Activated T-cell treated with anti-CD3 and anti-CD28 coated beads, Interleukin-2, amount 50 U/mL, for 72 hours (primary cell): ENCODE measurements at regions not wholly inside any gene's neighbourhood (a gene's known extent, or its start where the extent isn't known, plus 50 kb on each side); places are given as distances from the start of the nearest gene placed in this dataset.

ENCODE experiments used
- ATAC-seq, 2 donors: fragments of 150-1000 bp; cut with Tn5 transposase; replicated peaks in 1 of 2; 2 replicates each; pipeline ENCODE4 v1.10.0; 2021; ENCODE audit warnings: moderate library complexity in 2 of 2, mild to moderate bottlenecking in 1 of 2
- DNase-seq, 2 donors: peaks; one replicate each; pipeline ENCODE4 v3.0.0; 2021 to 2022; ENCODE audit warnings: mixed read lengths in 1 of 2
- H3K27ac Mint-ChIP-seq: one replicate; pipeline ENCODE4 v1.8.0; 2022; ENCODE audit warnings: mild to moderate bottlenecking, moderate library complexity, mixed read lengths
- H3K27me3 Mint-ChIP-seq: one replicate; pipeline ENCODE4 v1.8.0; 2022; ENCODE audit warnings: low read depth, mixed read lengths
- H3K36me3 Mint-ChIP-seq, 2 donors: one replicate each; pipeline ENCODE4 v1.8.0; 2022; ENCODE audit warnings: mixed read lengths in 2 of 2, mild to moderate bottlenecking in 1 of 2; ENCODE audit not compliant: insufficient read depth in 2 of 2
- H3K4me1 Mint-ChIP-seq: one replicate; pipeline ENCODE4 v1.8.0; 2022; ENCODE audit warnings: low read depth, mixed read lengths
- H3K4me3 Mint-ChIP-seq, 2 donors: one replicate each; pipeline ENCODE4 v1.8.0; 2022; ENCODE audit warnings: mild to moderate bottlenecking in 2 of 2, mixed read lengths in 2 of 2, moderate library complexity in 2 of 2
- H3K9me3 Mint-ChIP-seq, 2 donors: one replicate each; pipeline ENCODE4 v1.8.0; 2022; ENCODE audit warnings: mixed read lengths in 2 of 2

DNA sequence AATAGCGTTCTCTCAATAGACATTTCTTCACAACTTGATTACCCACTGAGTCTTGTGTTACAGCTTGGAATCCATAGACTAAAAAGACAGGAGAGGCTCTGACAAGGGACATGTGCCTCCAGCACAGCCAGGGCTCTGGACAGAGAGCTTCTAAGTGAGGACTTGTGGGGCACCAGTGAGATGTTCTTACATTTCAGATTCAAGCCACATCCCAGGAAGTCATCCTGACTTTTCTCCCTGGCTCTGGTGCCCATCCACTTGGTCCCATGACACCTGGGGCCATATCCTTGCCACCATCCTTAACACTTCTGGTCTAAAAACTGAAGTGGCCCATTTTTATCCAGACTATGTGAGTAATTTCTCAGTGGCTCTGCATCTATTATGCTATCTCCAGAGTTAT, 440.1 kb downstream of the TCERG1L start:
- H3K27me3 Mint-ChIP-seq: no peaks in the 10 kb centered on the region
- no peak for ATAC-seq
- H3K9me3 Mint-ChIP-seq: peaks cover 0 to 2% of the 10 kb centered on the region in 2 donors
- no peaks in the 10 kb centered on the region for H3K36me3 Mint-ChIP-seq
- DNase-seq: no peak
- H3K27ac Mint-ChIP-seq: no peak overlapping the region
- no peaks in the 10 kb centered on the region for H3K4me1 Mint-ChIP-seq
- H3K4me3 Mint-ChIP-seq: no peak overlapping the region

DNA sequence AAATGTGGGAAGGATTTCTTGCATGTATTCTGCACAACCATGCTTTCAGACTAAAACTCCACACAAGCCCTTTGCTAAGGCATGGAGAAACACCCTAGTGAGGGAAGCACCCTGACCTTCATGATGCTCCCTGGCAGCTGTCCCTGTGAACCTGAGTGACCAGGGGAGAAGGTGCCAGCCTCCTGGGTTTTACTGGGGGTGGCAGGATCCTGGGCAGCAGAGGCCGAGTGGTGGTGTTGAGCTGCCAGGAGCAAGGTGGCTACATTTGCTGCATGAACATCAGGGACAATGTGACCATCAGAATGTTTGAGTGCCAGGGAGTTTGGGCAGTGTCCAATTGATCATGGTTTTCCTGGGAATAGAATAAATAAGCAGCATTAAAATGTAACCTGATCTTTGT, 437.9 kb downstream of the TCERG1L start:
- no peak for DNase-seq
- Mint-ChIP-seq H3K27me3 (no peaks in the 10 kb centered on the region), H3K4me1 (no peaks in the 10 kb centered on the region), H3K9me3 (peaks cover 0 to 4% of the 10 kb centered on the region in 2 donors), H3K36me3 (no peaks in the 10 kb centered on the region), H3K4me3 (no peak overlapping the region), H3K27ac (no peak overlapping the region)
- ATAC-seq: no peak

DNA sequence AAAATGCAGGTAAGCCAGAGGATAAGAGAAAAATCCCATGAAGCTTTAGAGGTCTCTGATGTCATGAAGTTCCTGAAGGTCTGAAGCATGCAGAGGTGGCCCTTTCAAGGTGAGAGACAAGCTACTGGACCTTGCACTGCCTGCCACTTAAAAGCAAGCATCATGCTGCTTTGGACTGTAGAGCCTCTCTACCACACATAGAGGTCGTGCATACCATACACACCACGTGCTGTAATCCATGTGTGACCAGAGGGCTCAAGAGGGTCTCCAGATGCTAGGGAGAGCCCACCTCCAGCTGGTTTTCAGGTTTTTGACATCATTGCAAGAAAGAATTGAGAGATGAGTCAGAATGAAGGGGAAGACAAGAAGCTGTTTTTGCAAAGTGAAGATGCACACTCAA, 436.4 kb downstream of the TCERG1L start:
- Mint-ChIP-seq H3K27ac (no peak overlapping the region), H3K4me1 (no peaks in the 10 kb centered on the region), H3K27me3 (no peaks in the 10 kb centered on the region), H3K36me3 (no peaks in the 10 kb centered on the region), H3K4me3 (no peak overlapping the region), H3K9me3 (peaks cover 0 to 4% of the 10 kb centered on the region in 2 donors)
- DNase-seq (no peak), ATAC-seq (no peak)

DNA sequence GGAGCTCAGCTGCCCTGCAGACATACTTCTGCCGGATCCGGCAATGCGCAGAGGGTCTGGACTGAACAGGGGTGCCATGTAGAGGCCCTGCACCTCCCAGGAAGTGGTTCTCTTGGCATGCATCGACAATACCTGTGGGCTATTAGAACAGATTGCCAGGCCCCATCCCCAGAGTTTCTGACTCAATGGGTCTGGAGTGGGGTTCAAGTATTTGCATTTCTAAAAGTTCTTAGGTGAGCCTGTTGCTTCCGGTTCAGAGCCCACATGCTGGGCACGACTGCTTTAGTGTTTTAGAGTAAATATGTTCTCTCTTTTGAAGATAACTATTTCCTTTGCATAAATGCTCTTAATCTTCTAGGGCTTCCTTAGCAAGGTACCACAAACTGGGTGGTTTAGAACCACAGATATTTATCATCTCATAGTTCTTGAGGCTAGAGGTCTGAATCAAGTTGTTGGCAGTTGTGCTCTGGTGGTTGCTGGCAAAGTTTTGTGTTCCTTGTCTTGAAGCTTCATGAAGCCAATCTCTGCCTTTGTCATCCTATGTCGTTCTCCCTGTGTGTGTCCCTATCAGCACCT, 435.5 kb downstream of the TCERG1L start:
- Mint-ChIP-seq H3K4me1 (no peaks in the 10 kb centered on the region), H3K36me3 (no peaks in the 10 kb centered on the region), H3K4me3 (peak overlapping the region in 1 of 2 donors; percentile 36), H3K27me3 (no peaks in the 10 kb centered on the region), H3K9me3 (peaks cover 0 to 2% of the 10 kb centered on the region in 2 donors), H3K27ac (no peak overlapping the region)
- DNase-seq: no peak
- no peak for ATAC-seq

DNA sequence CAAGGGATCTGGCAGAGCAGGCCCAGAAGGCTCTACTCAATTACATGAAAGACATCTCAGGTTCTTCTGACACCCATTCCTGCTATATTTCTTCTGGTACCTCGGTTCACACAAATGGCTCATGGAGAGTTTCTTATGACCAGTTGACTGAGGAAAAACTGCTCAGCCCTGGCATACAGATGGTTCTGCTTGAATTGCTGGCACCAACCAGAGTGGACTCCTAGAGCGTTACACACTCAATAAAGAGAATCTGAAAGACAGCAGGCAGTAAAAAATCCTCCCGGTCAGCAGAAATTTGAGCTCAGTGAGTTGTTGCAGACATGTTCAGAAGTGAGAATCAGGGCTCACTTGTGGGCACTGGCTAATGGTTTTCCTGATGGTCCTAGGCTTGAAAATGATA, 434.4 kb downstream of the TCERG1L start:
- ATAC-seq (no peak), DNase-seq (no peak)
- Mint-ChIP-seq H3K9me3 (peaks cover 0 to 2% of the 10 kb centered on the region in 2 donors), H3K4me1 (no peaks in the 10 kb centered on the region), H3K4me3 (no peak overlapping the region), H3K27me3 (no peaks in the 10 kb centered on the region), H3K27ac (no peak overlapping the region), H3K36me3 (no peaks in the 10 kb centered on the region)

DNA sequence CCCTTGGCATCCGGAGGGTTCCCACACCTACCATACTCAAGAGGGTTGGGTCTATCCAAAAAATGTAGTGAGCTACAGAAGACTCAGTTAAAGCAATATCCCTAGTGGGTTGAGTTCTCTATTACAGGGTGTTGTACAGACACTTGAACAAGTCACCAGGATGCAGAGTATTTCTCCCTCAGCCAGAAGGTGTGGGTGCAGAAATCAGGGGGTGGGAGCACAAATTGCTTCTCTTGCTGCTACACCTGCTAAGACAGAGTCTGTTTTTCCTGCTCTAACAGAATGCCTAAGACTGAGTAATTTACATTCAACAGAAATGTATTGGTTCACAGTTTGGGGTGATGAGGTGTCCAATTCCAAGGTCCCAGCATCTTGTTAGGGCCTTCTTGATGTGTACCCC, 433.4 kb downstream of the TCERG1L start:
- no peaks in the 10 kb centered on the region for H3K36me3 Mint-ChIP-seq
- no peaks in the 10 kb centered on the region for H3K27me3 Mint-ChIP-seq
- no peak for ATAC-seq
- H3K4me3 Mint-ChIP-seq: no peak overlapping the region
- no peaks in the 10 kb centered on the region for H3K4me1 Mint-ChIP-seq
- H3K9me3 Mint-ChIP-seq: peaks cover 0 to 2% of the 10 kb centered on the region in 2 donors
- DNase-seq: no peak
- no peak overlapping the region for H3K27ac Mint-ChIP-seq

DNA sequence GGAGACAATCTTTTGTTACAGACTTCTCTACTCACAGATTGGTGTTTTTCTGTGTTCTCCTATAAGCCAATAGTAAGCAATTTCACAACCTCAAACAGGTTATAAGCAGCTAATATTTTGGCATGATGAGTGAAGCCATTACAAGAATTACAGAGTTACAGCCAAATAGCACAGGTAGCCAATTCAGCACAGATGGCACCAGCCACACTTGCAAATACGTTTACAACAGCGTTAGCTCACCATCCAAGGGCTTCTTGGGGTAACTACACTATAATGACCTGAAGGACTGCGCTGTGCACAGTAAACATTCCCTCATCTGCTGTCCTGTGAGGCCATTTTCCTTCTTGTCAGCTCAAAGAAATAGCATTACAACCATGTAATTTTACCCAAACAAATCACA, 428.6 kb downstream of the TCERG1L start:
- H3K9me3 Mint-ChIP-seq: no peaks in the 10 kb centered on the region
- no peak overlapping the region for H3K4me3 Mint-ChIP-seq
- peaks cover 0 to 4% of the 10 kb centered on the region in 2 donors for H3K36me3 Mint-ChIP-seq
- ATAC-seq (no peak), DNase-seq (no peak)
- peaks cover 9% of the 10 kb centered on the region for H3K27me3 Mint-ChIP-seq
- H3K4me1 Mint-ChIP-seq: no peaks in the 10 kb centered on the region
- H3K27ac Mint-ChIP-seq: no peak overlapping the region

DNA sequence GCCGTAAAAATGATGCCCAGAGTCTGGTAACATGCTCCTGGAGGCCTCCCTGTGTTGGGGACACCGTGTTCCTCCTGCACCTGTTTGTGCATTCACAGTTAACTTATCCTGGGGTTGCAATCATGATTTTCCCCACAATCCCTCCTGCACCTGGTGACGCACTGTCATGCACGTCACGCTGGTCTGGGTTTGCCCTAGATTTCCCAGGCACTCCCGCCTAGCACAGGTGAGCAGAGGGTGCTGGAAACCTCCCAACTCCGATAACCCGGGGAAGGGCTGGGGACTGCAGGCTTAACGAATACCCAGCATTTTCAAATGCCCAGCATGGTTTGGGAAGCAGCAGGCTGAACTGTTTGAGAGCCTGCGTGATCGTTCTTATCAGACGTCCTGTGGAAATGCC, 427.1 kb downstream of the TCERG1L start:
- DNase-seq (no peak), ATAC-seq (no peak)
- Mint-ChIP-seq H3K4me1 (no peaks in the 10 kb centered on the region), H3K27ac (no peak overlapping the region), H3K9me3 (no peaks in the 10 kb centered on the region), H3K27me3 (peaks cover 9% of the 10 kb centered on the region), H3K36me3 (peaks cover 0 to 4% of the 10 kb centered on the region in 2 donors), H3K4me3 (no peak overlapping the region)

DNA sequence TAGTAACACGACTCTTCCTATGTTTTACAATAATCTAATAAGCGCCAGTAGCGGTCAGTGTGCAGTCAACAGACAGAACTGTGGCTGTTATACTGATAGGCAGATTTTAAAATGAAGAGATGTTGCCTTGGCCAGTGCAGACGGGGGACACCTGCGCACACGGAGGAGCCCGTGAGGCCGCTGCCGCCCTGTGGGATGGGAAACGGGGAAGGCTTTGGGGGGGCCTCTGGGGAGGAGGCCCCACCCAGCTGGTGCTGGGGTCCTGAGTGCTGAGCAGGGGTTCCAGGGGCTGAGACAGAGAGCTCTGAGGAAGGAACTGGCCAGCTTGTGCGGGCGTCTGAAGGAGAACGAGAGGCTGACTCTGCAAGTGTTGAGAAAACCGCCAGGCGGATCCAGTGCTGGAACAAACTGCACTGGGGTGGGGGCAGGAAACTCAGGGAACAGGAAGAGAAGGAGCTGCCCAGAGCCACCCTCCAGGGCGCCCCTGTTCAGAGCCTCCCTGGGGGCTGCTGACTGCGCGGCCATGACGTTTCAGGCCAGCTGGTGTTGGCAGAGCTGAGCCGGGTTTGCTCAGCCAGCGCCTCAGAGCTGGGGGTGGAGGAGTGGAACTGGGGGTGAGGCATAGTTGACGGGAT, 426.4 kb downstream of the TCERG1L start:
- H3K4me1 Mint-ChIP-seq: no peaks in the 10 kb centered on the region
- H3K27me3 Mint-ChIP-seq: peaks cover 9% of the 10 kb centered on the region
- no peak overlapping the region for H3K27ac Mint-ChIP-seq
- DNase-seq (no peak), ATAC-seq (no peak)
- H3K36me3 Mint-ChIP-seq: peaks cover 0 to 4% of the 10 kb centered on the region in 2 donors
- no peak overlapping the region for H3K4me3 Mint-ChIP-seq
- no peaks in the 10 kb centered on the region for H3K9me3 Mint-ChIP-seq

DNA sequence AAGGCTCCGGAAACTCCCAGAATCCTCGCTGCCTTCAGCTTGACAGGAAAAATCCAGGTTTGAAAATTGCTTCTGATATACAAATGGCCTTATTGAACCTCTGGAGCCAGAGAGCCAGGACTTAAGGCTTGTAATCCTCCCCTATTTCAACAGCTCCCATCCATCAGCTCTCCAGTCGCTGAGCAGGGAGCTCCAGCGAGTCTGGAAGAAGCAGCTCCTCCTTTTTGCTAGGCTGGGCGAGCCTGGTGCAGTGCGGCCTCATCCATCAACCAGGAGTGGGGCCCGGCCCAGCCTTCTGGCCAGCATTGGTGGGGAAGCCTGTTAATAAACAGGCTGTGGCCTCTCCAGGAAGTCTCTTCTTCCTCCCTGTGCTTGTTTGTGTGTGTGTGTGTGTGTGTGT, 424.4 kb downstream of the TCERG1L start:
- Mint-ChIP-seq H3K4me3 (no peak overlapping the region), H3K9me3 (no peaks in the 10 kb centered on the region), H3K36me3 (peaks cover 0 to 4% of the 10 kb centered on the region in 2 donors), H3K27ac (no peak overlapping the region), H3K27me3 (peaks cover 9% of the 10 kb centered on the region), H3K4me1 (no peaks in the 10 kb centered on the region)
- no peak for ATAC-seq
- no peak for DNase-seq

DNA sequence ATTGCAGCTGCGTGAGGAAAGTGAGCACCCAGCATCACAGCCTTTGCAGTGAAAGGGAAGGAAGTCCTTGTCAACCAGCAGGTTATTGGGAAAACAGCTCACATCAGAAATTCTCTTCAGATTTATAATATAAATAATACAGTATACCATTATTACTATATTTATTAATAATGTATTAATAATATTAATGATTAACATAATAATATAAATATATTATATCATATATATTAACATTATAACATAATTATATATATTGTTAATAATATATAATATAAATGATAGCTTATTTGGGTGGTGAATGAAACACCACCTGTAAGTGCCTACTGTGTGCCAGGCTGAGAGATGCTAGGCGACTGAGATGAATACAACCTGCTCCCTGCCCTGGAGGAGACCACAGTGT, 423.0 kb downstream of the TCERG1L start:
- ATAC-seq: no peak
- Mint-ChIP-seq H3K27me3 (peaks cover 9% of the 10 kb centered on the region), H3K4me1 (no peaks in the 10 kb centered on the region), H3K27ac (no peak overlapping the region), H3K4me3 (no peak overlapping the region), H3K36me3 (peaks cover 0 to 4% of the 10 kb centered on the region in 2 donors), H3K9me3 (no peaks in the 10 kb centered on the region)
- DNase-seq: no peak

DNA sequence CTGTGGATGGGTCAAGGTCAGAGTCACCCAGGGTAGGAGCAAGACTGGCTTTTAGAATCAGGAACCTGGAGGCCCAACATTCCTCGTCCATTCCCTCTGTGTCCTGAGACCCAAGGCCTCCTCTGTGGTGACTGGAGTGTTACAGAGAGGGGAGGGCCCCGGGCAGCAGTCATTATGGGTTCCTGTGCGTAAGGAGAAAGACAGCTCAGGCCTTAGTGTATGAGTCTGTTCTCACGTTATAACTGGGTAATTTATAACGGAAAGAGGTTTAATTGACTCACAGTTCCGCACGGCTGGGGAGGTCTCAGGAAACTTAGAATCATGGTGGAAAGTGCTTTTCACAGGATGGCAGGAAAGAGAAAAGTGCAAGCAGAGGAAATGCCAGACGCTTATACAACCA, 422.3 kb downstream of the TCERG1L start:
- H3K27ac Mint-ChIP-seq: no peak overlapping the region
- H3K27me3 Mint-ChIP-seq: peaks cover 9% of the 10 kb centered on the region
- no peak overlapping the region for H3K4me3 Mint-ChIP-seq
- peak in 1 of 2 donors; percentile 34 for ATAC-seq
- DNase-seq: no peak
- H3K36me3 Mint-ChIP-seq: peaks cover 0 to 4% of the 10 kb centered on the region in 2 donors
- H3K9me3 Mint-ChIP-seq: no peaks in the 10 kb centered on the region
- no peaks in the 10 kb centered on the region for H3K4me1 Mint-ChIP-seq

DNA sequence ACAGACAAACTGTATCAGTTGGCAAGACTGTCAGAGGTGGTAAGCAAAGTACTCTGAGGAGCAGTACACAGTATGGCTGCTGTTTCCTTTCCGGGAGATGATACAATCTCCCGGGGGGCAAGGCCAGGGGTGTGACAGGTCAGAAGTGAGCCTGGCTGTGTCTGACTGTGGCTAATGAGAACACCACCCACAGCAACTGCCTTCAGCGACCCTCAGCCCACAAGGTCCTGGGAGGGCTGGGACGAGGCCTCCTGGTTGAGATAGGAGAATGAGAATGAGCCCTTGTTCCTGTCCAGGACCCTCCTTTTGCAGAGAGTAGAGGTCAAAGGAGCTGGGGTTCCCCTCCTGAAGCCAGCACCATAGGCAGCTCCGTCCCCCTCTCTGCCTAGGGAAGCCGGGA, 421.7 kb downstream of the TCERG1L start:
- Mint-ChIP-seq H3K4me3 (no peak overlapping the region), H3K27me3 (peaks cover 9% of the 10 kb centered on the region), H3K9me3 (no peaks in the 10 kb centered on the region), H3K4me1 (no peaks in the 10 kb centered on the region), H3K36me3 (peaks cover 0 to 4% of the 10 kb centered on the region in 2 donors), H3K27ac (no peak overlapping the region)
- ATAC-seq (no peak), DNase-seq (no peak)

DNA sequence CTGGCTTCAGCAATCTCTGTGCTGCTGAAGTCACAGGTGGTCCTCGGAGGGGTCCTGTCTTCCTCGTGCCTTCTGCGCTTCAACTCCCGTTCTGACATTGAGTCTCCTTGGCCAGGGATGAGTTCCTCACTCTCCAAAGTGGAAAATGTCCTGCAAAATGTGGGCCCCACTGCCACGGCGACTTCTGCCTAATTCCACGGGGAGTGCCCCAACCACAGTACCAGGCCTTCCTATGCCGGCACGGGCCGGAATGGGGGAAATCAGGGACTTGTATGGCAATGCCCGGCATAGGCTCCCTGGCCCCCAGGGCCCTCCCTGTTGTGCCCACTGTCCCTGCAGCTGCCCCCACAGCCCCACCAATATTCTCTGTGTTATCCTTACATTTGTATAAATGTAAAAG, 420.5 kb downstream of the TCERG1L start:
- no peak for ATAC-seq
- H3K27ac Mint-ChIP-seq: no peak overlapping the region
- H3K36me3 Mint-ChIP-seq: peaks cover 0 to 3% of the 10 kb centered on the region in 2 donors
- no peaks in the 10 kb centered on the region for H3K9me3 Mint-ChIP-seq
- H3K4me1 Mint-ChIP-seq: no peaks in the 10 kb centered on the region
- peaks cover 6% of the 10 kb centered on the region for H3K27me3 Mint-ChIP-seq
- no peak overlapping the region for H3K4me3 Mint-ChIP-seq
- DNase-seq: no peak
